Adrenal gland (tissue), 9 donors: ENCODE measurements at regions not wholly inside any gene's neighbourhood (a gene's known extent, or its start where the extent isn't known, plus 50 kb on each side); places are given as distances from the start of the nearest gene placed in this dataset.

Experiments
- DNase-seq, 7 donors: peaks; one replicate each; pipeline ENCODE4 v3.0.0-alpha.2; 2019 to 2020
- H3K27ac ChIP-seq, 5 donors: fragments of 200-600 bp; sonication (generic) in 4 of 5; 1 replicate in 3 of 5; 2 replicates in 2 of 5; pipeline versions ENCODE4 v1.5.1 to v1.8.0; 2016 to 2020; ENCODE audit warnings: mild to moderate bottlenecking in 1 of 5
- H3K27me3 ChIP-seq: fragments of 200-600 bp; 2 replicates; pipeline ENCODE4 v1.8.0; 2021
- H3K36me3 ChIP-seq, 2 donors: fragments of 200-600 bp; replicated peaks in 1 of 2; 1 replicate in 1 of 2; 2 replicates in 1 of 2; pipeline versions ENCODE4 v1.5.1 to v1.8.0; 2018 to 2022
- H3K4me1 ChIP-seq, 2 donors: fragments of 200-600 bp; replicated peaks in 1 of 2; 1 replicate in 1 of 2; 2 replicates in 1 of 2; pipeline versions ENCODE4 v1.5.1 to v1.8.0; 2018 to 2021
- H3K4me3 ChIP-seq, 4 donors: fragments of 200-600 bp; sonication (generic) in 3 of 4; one replicate each; pipeline ENCODE4 v1.5.1; 2016 to 2018
- H3K9me3 ChIP-seq, 3 donors: fragments of 200-600 bp; sonication (generic) in 1 of 3; replicated peaks in 1 of 3; 1 replicate in 2 of 3; 2 replicates in 1 of 3; pipeline versions ENCODE4 v1.5.1 to v1.8.0; 2016 to 2021
- POLR2A ChIP-seq, 2 donors: fragments of 450-650 bp; IDR thresholded peaks; one replicate each; pipeline ENCODE4 v1.6.1; 2017; ENCODE audit warnings: antibody characterized with exemption in 2 of 2, mild to moderate bottlenecking in 2 of 2, moderate library complexity in 1 of 2
- WGBS, 4 donors: extraction: QIAGEN DNeasy Blood & Tissue Kit in 2 of 4; methylation state at CpG; one replicate each; pipeline versions ENCODE4 v1.1.5 to v1.1.7; 2013 to 2017; 5-methylcytosine and 5-hydroxymethylcytosine counted together
- intact Hi-C, 2 donors: fragments of 100-400 bp; cut with DNase I; formaldehyde crosslinking; loops; one replicate each; pipeline versions ENCODE4 v1.14.1 to v1.15.0; 2022 to 2023
- TF ChIP-seq, protein P1 (sequence below), 6 experiments: fragments of 450-650 bp in 4 of 6; fragments of 200-600 bp in 2 of 6; sonication (generic) in 1 of 6; IDR thresholded peaks; 1 replicate in 5 of 6; 2 replicates in 1 of 6; pipeline versions ENCODE4 v1.5.1 to v1.8.0; 2016 to 2021; ENCODE audit warnings: antibody characterized with exemption in 6 of 6, mild to moderate bottlenecking in 2 of 6, moderate library complexity in 1 of 6
- donor health status: healthy with polysubstance abuse.
- donor health status: Bipolar disorder and iron deficiency.
- donor health status: DM: yes; HTN: yes; CAD: no.
- donor health status: DM: no; HTN: no; CAD: no.
- donor health status: DM: no; HTN: no; CAD: no.

DNA sequence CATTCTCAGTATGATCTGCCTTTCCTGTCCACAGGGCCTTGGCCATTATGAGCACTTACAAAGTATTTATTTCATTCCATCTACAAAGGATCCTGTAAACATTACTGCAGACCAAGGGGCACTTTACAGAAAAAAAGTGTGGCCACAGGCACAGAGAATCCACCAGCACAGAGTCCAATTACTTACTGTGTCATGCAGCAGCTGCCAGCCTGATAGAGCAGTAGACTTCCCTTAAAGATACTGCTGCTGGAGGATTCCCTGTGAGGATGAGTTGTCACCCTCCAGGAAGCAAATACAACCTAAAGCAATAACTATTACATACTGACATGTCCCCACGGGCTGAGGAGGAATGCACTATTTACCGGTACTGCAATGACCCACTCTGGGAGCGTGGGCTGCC, 97.1 kb upstream of the COG2 start:
- intact Hi-C loops = no loop called here
- TF ChIP-seq, protein P1, sequence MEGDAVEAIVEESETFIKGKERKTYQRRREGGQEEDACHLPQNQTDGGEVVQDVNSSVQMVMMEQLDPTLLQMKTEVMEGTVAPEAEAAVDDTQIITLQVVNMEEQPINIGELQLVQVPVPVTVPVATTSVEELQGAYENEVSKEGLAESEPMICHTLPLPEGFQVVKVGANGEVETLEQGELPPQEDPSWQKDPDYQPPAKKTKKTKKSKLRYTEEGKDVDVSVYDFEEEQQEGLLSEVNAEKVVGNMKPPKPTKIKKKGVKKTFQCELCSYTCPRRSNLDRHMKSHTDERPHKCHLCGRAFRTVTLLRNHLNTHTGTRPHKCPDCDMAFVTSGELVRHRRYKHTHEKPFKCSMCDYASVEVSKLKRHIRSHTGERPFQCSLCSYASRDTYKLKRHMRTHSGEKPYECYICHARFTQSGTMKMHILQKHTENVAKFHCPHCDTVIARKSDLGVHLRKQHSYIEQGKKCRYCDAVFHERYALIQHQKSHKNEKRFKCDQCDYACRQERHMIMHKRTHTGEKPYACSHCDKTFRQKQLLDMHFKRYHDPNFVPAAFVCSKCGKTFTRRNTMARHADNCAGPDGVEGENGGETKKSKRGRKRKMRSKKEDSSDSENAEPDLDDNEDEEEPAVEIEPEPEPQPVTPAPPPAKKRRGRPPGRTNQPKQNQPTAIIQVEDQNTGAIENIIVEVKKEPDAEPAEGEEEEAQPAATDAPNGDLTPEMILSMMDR (IDR thresholded peaks at IDR 0.05) = no peak
- no peak for TF ChIP-seq POLR2A (IDR thresholded peaks at IDR 0.05)
- Histone ChIP-seq H3K9me3 (no peaks in the 10 kb centered on the region), H3K27ac (no peak overlapping the region), H3K4me3 (no peak overlapping the region), H3K27me3 (no peaks in the 10 kb centered on the region), H3K36me3 (no peaks in the 10 kb centered on the region), H3K4me1 (no peaks in the 10 kb centered on the region)
- 90 to 94% (median 93%) methylated on average over 3 of the region's 3 CpGs for WGBS, 4 donors
- no peak for DNase-seq

DNA sequence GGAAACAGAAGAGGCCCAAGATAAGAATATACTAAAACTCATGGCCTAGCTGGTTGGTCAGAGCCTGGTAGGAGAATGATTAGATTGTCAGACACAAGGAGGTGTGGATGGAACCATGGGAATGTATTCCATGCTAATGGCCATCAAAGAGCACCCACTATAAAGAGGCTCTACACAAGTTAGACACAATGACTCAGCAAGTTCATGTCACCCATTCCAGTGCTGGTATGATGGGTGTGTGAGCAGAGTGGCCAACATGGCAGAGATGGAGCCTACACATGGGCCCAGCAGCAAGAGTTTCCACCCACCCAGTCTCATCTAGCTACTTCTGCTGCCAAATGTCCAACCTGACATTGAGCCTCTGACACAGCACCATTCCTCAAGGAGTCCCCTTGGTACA, 97.5 kb upstream of the COG2 start:
- H3K36me3 ChIP-seq = no peaks in the 10 kb centered on the region
- H3K9me3 ChIP-seq = no peaks in the 10 kb centered on the region
- H3K27me3 ChIP-seq = no peaks in the 10 kb centered on the region
- TF ChIP-seq, protein P1 (IDR thresholded peaks at IDR 0.05) = no peak
- TF ChIP-seq POLR2A (IDR thresholded peaks at IDR 0.05) = no peak
- H3K27ac ChIP-seq = no peak overlapping the region
- H3K4me1 ChIP-seq = no peaks in the 10 kb centered on the region
- DNase-seq = no peak
- no peak overlapping the region for H3K4me3 ChIP-seq
- intact Hi-C loops = no loop called here

DNA sequence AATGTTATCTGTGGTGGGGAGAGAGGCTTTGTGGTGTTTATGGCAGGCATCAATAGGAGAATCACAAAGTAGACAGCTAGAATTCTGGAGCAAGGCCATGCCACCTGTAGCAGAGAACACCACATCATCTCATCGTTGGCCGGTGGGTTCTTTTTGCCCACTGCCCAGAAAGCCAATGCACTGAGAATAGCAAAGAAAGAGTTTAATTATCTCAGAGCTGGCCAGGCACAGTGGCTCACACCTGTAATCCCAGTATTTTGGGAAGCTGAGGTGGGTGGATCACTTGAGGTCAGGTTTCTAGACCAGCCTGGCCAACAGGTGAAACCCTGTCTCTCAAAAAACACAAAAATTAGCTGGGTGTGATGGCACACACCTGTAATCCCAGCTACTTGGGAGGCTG, 99.2 kb upstream of the COG2 start:
- Histone ChIP-seq H3K36me3 (no peaks in the 10 kb centered on the region), H3K4me3 (no peak overlapping the region), H3K27me3 (no peaks in the 10 kb centered on the region), H3K27ac (no peak overlapping the region), H3K4me1 (no peaks in the 10 kb centered on the region), H3K9me3 (no peaks in the 10 kb centered on the region)
- no peak for DNase-seq
- intact Hi-C loops = no loop called here
- TF ChIP-seq POLR2A (IDR thresholded peaks at IDR 0.05) = no peak
- TF ChIP-seq, protein P1 (IDR thresholded peaks at IDR 0.05) = no peak
- WGBS, 4 donors = 94 to 100% (median 98%) methylated on average over 2 of the region's 2 CpGs

DNA sequence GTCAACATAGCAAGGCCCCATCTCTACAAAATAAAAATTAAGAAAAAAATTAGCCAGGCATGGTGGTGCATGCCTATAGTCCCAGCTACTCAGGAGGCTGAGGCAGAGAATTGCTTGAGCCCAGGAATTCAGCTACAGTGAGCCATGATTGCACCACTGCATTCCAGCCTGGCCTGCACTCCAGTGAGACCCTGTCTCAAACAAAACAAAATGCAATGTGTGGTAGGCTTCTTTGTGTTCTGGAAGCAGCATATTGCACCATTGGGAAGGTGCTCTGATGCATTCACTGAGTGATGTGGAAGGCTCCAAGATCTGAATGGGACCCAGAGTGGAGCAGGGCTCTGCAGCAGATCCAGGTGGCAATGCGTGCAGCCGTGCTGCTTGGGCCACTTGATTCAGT, 99.6 kb upstream of the COG2 start:
- no peaks in the 10 kb centered on the region for H3K9me3 ChIP-seq
- intact Hi-C loops = no loop called here
- H3K4me3 ChIP-seq = no peak overlapping the region
- no peak for TF ChIP-seq POLR2A (IDR thresholded peaks at IDR 0.05)
- TF ChIP-seq, protein P1 (IDR thresholded peaks at IDR 0.05) = no peak
- 89 to 97% (median 94%) methylated on average over 2 of the region's 2 CpGs for WGBS, 4 donors
- H3K4me1 ChIP-seq = no peaks in the 10 kb centered on the region
- H3K36me3 ChIP-seq = no peaks in the 10 kb centered on the region
- DNase-seq = no peak
- H3K27me3 ChIP-seq = no peaks in the 10 kb centered on the region
- H3K27ac ChIP-seq = no peak overlapping the region
